Fibroblast of pulmonary artery (primary cell): ENCODE measurements at regions not wholly inside any gene's neighbourhood (a gene's known extent, or its start where the extent isn't known, plus 50 kb on each side); places are given as distances from the start of the nearest gene placed in this dataset.
"Not testable (repeated sequence)": the region's sequence is repeated elsewhere in the genome, so short reads cannot be mapped to it uniquely, and the experiment has no call there.

ENCODE experiments used
- DNase-seq: peaks from one replicate; pipeline ENCODE4 v3.0.0-alpha.2; 2010; ENCODE audit warnings: low read depth
- H3K4me3 ChIP-seq: replicated peaks from 2 replicates; pipeline ENCODE4 v1.5.1; 2011; ENCODE audit warnings: low read depth, mild to moderate bottlenecking, control low read depth, low read length, moderate library complexity
- CTCF ChIP-seq: IDR thresholded peaks from 2 replicates; pipeline ENCODE4 v1.5.1; 2011; ENCODE audit warnings: mild to moderate bottlenecking, control low read depth, low read length, inconsistent platforms; ENCODE audit errors: missing control alignments

GRCh38 chr1:115529216-115529897 is 112.4 kb upstream of the VANGL1 start:
- no peak for TF ChIP-seq CTCF
- DNase-seq, result peak; percentile 31
- no peak overlapping the region for H3K4me3 ChIP-seq

- H3K4me3 ChIP-seq, DNase-seq: not testable (repeated sequence)
Measured at GRCh38 chr1:115528336-115528735, 113.4 kb upstream of the VANGL1 start.

- no peak for DNase-seq
- H3K4me3 ChIP-seq, result no peak overlapping the region
- no peak for TF ChIP-seq CTCF
Measured at GRCh38 chr1:115527746-115528145, 114.0 kb upstream of the VANGL1 start.

GRCh38 chr1:115526900-115527299 is 114.9 kb upstream of the VANGL1 start:
- no peak for DNase-seq
- no peak overlapping the region for H3K4me3 ChIP-seq
- no peak for TF ChIP-seq CTCF

- no peak overlapping the region for H3K4me3 ChIP-seq
- TF ChIP-seq CTCF, result no peak
- no peak for DNase-seq
Measured at GRCh38 chr1:115524236-115524635, 117.5 kb upstream of the VANGL1 start.

DNA sequence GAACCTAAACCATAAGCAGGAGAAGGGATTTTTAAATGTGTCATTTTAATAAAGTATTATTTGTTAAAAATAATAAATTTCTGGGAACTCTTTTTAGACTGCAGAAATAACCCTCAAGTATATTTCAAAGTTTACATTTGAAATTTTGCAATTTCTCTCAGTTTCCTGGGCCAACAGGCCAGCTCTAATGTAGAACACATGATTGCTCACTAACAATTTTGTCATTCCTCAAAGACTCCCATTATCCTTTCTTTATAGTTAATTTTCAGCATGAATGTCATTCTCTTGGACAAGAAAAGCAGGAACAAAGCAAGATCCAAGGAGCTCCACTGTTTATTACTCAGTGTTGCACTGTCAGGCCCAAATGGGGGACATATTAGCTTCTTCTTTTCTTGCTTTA is 119.4 kb upstream of the VANGL1 start:
- no peak overlapping the region for H3K4me3 ChIP-seq
- TF ChIP-seq CTCF, result no peak
- DNase-seq, result no peak

GRCh38 chr1:115515270-115515669 is 126.5 kb upstream of the VANGL1 start:
- no peak for TF ChIP-seq CTCF
- DNase-seq, result no peak
- no peak overlapping the region for H3K4me3 ChIP-seq

DNA sequence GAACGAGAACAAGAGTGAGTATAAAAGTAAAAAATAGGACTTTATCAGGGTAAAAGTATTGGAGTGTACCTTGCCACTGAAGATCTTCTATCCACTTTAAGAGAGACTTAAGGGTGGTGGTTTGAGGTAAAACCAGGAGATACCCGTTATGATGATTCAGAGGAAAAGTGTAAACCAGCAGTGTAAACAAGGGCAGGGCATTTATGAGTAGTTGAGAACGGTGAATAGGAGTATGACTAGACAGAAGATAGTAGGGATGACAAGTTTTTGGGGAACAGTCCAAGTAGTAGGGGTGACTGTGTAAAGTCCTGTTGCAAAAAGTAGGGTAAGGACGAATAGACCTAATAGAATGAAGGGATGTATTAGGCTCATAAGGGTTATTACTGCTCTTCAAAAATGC is 131.5 kb upstream of the VANGL1 start:
- DNase-seq, H3K4me3 ChIP-seq: not testable (repeated sequence)
